GM13977 (cell line): ENCODE measurements at regions not wholly inside any gene's neighbourhood (a gene's known extent, or its start where the extent isn't known, plus 50 kb on each side); places are given as distances from the start of the nearest gene placed in this dataset.

Source experiments
- DNase-seq: peaks from one replicate; pipeline ENCODE4 v3.0.0; 2012; ENCODE audit warnings: low spot score
- in situ Hi-C: fragments of 300-500 bp; cut with MboI; formaldehyde crosslinking; loops from one replicate; pipeline ENCODE4 v1.12.0; 2022; ENCODE audit warnings: low sequenced_read_pairs, low pct_unique_long_range_greater_than_20kb, mixed read lengths, inconsistent platforms; ENCODE audit not compliant: unreplicated experiment
- TF ChIP-seq, protein P1 (sequence below): IDR thresholded peaks from 2 replicates; pipeline ENCODE4 v1.5.1; 2012; ENCODE audit warnings: mild to moderate bottlenecking, control low read depth; ENCODE audit not compliant: insufficient read depth; ENCODE audit errors: extremely low read depth, missing control alignments

DNA sequence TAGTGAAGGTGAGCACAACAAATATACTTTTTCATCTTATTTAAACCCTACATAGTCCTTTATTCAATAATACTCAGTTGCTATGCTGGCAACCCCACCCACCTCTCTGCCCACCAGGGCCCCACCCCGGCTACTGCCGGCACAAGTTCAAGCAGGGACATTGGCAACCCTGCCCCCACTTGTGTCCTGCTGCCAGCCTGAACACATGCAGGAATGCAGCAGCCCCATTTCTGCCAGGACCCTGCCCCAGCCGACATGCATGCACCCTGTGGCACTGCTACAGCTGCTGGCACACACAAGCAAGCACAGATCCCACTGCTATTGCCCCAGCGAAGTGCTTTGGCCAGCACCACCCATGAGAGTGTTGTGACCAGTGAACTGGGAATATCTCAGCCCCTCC is 289.8 kb downstream of the COG6 start:
- TF ChIP-seq, protein P1, sequence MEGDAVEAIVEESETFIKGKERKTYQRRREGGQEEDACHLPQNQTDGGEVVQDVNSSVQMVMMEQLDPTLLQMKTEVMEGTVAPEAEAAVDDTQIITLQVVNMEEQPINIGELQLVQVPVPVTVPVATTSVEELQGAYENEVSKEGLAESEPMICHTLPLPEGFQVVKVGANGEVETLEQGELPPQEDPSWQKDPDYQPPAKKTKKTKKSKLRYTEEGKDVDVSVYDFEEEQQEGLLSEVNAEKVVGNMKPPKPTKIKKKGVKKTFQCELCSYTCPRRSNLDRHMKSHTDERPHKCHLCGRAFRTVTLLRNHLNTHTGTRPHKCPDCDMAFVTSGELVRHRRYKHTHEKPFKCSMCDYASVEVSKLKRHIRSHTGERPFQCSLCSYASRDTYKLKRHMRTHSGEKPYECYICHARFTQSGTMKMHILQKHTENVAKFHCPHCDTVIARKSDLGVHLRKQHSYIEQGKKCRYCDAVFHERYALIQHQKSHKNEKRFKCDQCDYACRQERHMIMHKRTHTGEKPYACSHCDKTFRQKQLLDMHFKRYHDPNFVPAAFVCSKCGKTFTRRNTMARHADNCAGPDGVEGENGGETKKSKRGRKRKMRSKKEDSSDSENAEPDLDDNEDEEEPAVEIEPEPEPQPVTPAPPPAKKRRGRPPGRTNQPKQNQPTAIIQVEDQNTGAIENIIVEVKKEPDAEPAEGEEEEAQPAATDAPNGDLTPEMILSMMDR: no peak
- DNase-seq: no peak
- in situ Hi-C loops: loop anchor here (10.0 kb wide), 1 partner anchor 740 kb away; no protein-coding TSS in a partner anchor

DNA sequence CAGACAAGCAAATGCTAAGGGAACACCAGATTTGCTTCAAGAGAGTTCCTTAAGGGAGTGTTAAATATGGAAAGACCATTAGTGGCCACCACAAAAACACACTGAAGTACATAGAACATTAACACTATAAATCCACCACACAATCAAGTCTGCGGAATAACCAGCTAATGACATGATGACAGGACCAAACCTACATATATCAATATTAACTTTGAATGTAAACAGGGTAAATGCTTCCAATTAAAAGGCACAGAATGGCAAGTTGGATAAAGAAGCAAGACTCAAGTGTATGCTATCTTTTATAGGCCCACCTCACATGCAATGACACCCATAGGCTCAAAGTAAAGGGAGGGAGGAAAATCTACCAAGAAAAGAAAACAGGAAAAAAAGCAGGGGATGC is 291.3 kb downstream of the COG6 start:
- in situ Hi-C loops: loop anchor here (10.0 kb wide), 1 partner anchor 738 kb away; no protein-coding TSS in a partner anchor
- TF ChIP-seq, protein P1: no peak
- no peak for DNase-seq

DNA sequence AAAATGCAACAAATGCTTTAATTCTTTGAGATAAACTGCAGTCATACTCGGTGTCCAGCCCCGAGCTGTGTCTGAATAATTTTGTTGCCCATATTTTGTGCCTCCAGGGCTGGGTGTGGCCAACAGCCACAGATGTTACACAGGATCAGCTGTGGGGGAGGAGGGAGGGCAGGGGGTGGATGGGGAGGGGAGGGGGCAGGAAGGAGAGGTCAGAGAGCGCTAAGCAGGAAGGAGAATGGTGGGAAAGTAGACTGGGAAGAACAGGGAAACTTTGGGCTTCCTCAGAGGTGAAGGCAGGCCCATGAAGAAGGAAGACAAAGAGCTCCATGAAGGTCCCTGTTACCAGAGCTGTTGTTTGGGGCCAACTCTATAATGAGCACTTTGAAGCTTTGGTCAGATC is 295.8 kb downstream of the COG6 start:
- DNase-seq: no peak
- TF ChIP-seq, protein P1: no peak
- in situ Hi-C loops: no loop called here

DNA sequence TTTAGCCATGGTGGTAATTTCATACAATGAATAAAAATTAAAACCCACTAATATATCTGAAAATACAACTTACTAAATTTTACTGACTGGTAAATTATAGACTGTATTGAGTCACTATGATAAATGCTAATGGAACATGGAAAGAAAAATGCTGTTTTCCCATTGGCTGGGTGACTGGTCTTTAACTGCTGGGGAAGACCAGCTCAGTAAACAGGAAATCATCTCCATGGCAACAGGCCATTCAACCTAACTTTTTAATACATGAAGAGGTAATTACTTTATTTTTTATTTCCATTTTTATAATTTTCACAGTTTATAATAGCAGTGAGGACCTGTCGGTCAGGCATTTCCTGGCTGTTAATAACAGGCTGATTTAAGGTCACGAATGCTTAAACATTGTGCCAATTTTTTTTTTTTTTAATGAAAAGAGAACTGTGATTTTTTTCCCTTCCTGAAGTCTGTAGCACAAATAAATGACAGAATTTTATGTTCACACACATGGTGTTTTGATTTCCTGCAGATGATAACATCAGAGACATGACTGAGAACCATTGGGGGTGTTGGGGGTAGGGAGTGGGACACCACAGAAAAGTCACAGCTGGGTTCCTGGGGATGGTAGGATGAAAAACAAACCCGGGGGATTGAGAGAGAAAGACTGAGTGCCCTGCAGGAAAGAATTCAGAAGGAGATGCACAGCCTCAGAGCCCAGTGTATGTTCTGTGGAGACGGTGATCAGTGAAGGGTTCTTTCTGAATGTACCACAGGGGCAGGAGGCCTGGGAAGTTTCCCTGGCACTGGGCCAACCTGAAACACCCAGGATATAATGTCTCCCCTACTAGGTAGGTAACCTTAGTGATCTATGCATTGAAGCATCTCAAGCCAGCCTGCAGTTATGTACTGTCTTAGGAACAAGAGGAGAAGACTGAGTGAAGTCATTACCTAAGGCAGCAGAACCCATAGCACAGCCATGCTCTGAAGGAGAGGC is 297.1 kb downstream of the COG6 start:
- DNase-seq: no peak
- TF ChIP-seq, protein P1: no peak
- in situ Hi-C loops: no loop called here

DNA sequence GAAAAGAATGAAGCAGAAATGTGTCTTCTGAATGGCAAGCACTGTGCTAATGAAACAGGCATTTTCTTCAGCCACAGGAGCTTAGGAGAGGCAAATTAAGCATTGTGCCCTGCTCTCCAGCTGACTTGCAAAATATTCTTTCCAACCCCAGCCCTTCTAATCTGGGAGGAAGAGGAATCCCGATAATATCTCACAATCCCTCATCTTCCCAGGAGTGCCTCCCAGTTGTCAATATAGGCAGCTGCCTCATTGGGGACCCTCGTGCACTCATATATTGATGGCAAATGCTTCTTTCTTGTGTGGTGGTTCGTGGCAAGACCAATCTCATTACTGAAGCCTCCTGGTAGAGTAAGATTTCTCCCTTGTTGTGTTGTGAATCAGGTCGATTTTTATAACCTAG is 299.0 kb downstream of the COG6 start:
- TF ChIP-seq, protein P1: no peak
- DNase-seq: no peak
- in situ Hi-C loops: no loop called here

DNA sequence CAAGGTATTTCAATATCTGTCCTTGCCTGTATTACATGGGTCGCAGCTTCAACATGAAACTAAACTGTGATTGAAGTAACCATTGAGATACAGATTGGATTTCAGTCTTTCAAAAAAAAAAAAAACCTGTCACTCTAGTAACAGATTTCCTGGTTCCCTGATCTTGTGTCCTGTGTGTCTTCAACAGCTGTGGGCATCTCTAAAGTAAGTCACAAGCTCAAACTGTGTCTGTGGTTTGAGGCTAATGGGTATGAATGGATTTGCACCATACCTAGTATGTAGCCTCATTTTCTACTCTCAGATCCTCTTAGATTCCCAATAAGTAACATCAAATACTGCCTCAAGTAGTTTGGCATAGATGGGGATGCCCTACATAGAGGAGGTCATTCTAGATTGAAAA is 300.1 kb downstream of the COG6 start:
- no peak for DNase-seq
- TF ChIP-seq, protein P1: no peak
- in situ Hi-C loops: no loop called here
